Right lobe of liver (tissue), 6 donors: ENCODE measurements at regions not wholly inside any gene's neighbourhood (a gene's known extent, or its start where the extent isn't known, plus 50 kb on each side); places are given as distances from the start of the nearest gene placed in this dataset.

Experiments
- ATAC-seq, 4 donors: fragments of 200-7000 bp; cut with Tn5 transposase; one replicate each; pipeline ENCODE4 v1.9.1; 2020; ENCODE audit warnings: mild to moderate bottlenecking in 4 of 4, moderate library complexity in 4 of 4
- DNase-seq, 3 donors: peaks; one replicate each; pipeline ENCODE4 v3.0.0-alpha.2; 2020
- H3K27ac ChIP-seq, 3 donors: fragments of 200-600 bp; one replicate each; pipeline ENCODE4 v1.8.0; 2022
- H3K27me3 ChIP-seq, 2 donors: fragments of 200-600 bp; one replicate each; pipeline ENCODE4 v1.8.0; 2022
- H3K36me3 ChIP-seq, 4 donors: fragments of 200-600 bp; sonication (generic) in 1 of 4; one replicate each; pipeline versions ENCODE4 v1.5.1 to v1.8.0; 2017 to 2022; ENCODE audit warnings: control low read depth in 1 of 4
- H3K4me1 ChIP-seq, 4 donors: fragments of 200-600 bp; sonication (generic) in 1 of 4; one replicate each; pipeline versions ENCODE4 v1.5.1 to v1.8.0; 2017 to 2022; ENCODE audit warnings: control low read depth in 1 of 4
- H3K4me3 ChIP-seq, 3 donors: fragments of 200-600 bp; one replicate each; pipeline ENCODE4 v1.8.0; 2022
- H3K9me3 ChIP-seq, 4 donors: fragments of 200-600 bp; sonication (generic) in 1 of 4; one replicate each; pipeline versions ENCODE4 v1.5.1 to v1.8.0; 2017 to 2022; ENCODE audit warnings: control low read depth in 1 of 4
- CTCF ChIP-seq, 4 donors: fragments of 200-600 bp in 3 of 4; fragments of 450-650 bp in 1 of 4; IDR thresholded peaks; one replicate each; pipeline versions ENCODE4 v1.5.1 to v1.8.0; 2016 to 2022; ENCODE audit warnings: antibody characterized with exemption in 4 of 4, mild to moderate bottlenecking in 2 of 4
- POLR2A ChIP-seq: fragments of 450-650 bp; IDR thresholded peaks from one replicate; pipeline ENCODE4 v1.6.1; 2017; ENCODE audit warnings: antibody characterized with exemption, mild to moderate bottlenecking
- WGBS: methylation state at CpG from one replicate; pipeline ENCODE4 v1.1.6; 2018; ENCODE audit warnings: low coverage, low lambda C conversion rate; ENCODE audit not compliant: insufficient coverage; ENCODE audit errors: missing lambda C conversion rate; 5-methylcytosine and 5-hydroxymethylcytosine counted together
- intact Hi-C, 2 donors: fragments of 100-400 bp; cut with DNase I; formaldehyde crosslinking; loops; one replicate each; pipeline versions ENCODE4 v1.11.2 to v1.14.1; 2022
- donor health status: DM: no; HTN: yes; CAD: no.
- donor health status: DM: no; HTN: no; CAD: no.
- donor health status: DM: no; HTN: no; CAD: no.
- donor health status: DM: no; HTN: yes; CAD: no.
- donor health status: DM: no; HTN: yes; CAD: no.

GRCh38 chr7:94810496-94810895 lies 96.9 kb upstream of the PPP1R9A start:
- intact Hi-C loops, result no loop called here

GRCh38 chr7:94813917-94814316 lies 93.5 kb upstream of the PPP1R9A start:
- H3K4me1 ChIP-seq, result no peaks in the 10 kb centered on the region
- DNase-seq (no peak), ATAC-seq (no peak)
- H3K27me3 ChIP-seq, result no peaks in the 10 kb centered on the region
- no peaks in the 10 kb centered on the region for H3K9me3 ChIP-seq
- 65% methylated on average over 2 of the region's 3 CpGs for WGBS
- H3K27ac ChIP-seq, result no peak overlapping the region
- H3K36me3 ChIP-seq, result no peaks in the 10 kb centered on the region
- intact Hi-C loops, result no loop called here
- TF ChIP-seq CTCF (IDR thresholded peaks at IDR 0.05) (no peak), POLR2A (no peak)
- no peak overlapping the region for H3K4me3 ChIP-seq

More at GRCh38 chr7:94810496-94810895, 96.9 kb upstream of the PPP1R9A start:
- whole genome bisulfite sequencing, result 45% methylated on average over 3 of the region's 3 CpGs
- Histone ChIP-seq H3K27ac (no peak overlapping the region), H3K4me3 (no peak overlapping the region), H3K4me1 (no peaks in the 10 kb centered on the region), H3K27me3 (no peaks in the 10 kb centered on the region), H3K9me3 (no peaks in the 10 kb centered on the region), H3K36me3 (no peaks in the 10 kb centered on the region)
- ATAC-seq (no peak), DNase-seq (no peak)
- TF ChIP-seq CTCF (IDR thresholded peaks at IDR 0.05), result no peak
- no peak for TF ChIP-seq POLR2A

- ATAC-seq (no peak), DNase-seq (no peak)
- Histone ChIP-seq H3K36me3 (no peaks in the 10 kb centered on the region), H3K27ac (no peak overlapping the region), H3K9me3 (no peaks in the 10 kb centered on the region), H3K27me3 (no peaks in the 10 kb centered on the region), H3K4me3 (no peak overlapping the region), H3K4me1 (no peaks in the 10 kb centered on the region)
- TF ChIP-seq POLR2A, result no peak
- intact Hi-C loops, result no loop called here
These were observed 83.4 kb upstream of the PPP1R9A start for GRCh38 chr7:94823947-94824346.

- TF ChIP-seq POLR2A, result no peak
- TF ChIP-seq CTCF (IDR thresholded peaks at IDR 0.05), result no peak
- Histone ChIP-seq H3K27me3 (no peaks in the 10 kb centered on the region), H3K4me3 (no peak overlapping the region), H3K4me1 (no peaks in the 10 kb centered on the region), H3K27ac (no peak overlapping the region), H3K9me3 (no peaks in the 10 kb centered on the region), H3K36me3 (no peaks in the 10 kb centered on the region)
- ATAC-seq, result no peak
- 66% methylated on average over 4 of the region's 4 CpGs for WGBS
- no peak for DNase-seq
- intact Hi-C loops, result no loop called here
These were observed 77.4 kb upstream of the PPP1R9A start for GRCh38 chr7:94829987-94830386.

GRCh38 chr7:94832051-94832450 lies 75.3 kb upstream of the PPP1R9A start:
- DNase-seq, result no peak
- TF ChIP-seq CTCF (IDR thresholded peaks at IDR 0.05), result no peak
- TF ChIP-seq POLR2A, result no peak
- WGBS, result 80% methylated on average over 4 of the region's 4 CpGs
- no peaks in the 10 kb centered on the region for H3K27me3 ChIP-seq
- intact Hi-C loops, result no loop called here
- no peaks in the 10 kb centered on the region for H3K4me1 ChIP-seq
- no peak overlapping the region for H3K4me3 ChIP-seq
- no peaks in the 10 kb centered on the region for H3K9me3 ChIP-seq
- no peak for ATAC-seq
- H3K36me3 ChIP-seq, result no peaks in the 10 kb centered on the region
- H3K27ac ChIP-seq, result no peak overlapping the region
